K562 (cell line): ENCODE measurements at regions not wholly inside any gene's neighbourhood (a gene's known extent, or its start where the extent isn't known, plus 50 kb on each side); places are given as distances from the start of the nearest gene placed in this dataset.

ENCODE experiments used
- ATAC-seq: fragments of 200-7000 bp; cut with Tn5 transposase; 3 replicates; pipeline ENCODE4 v1.9.1; 2020; ENCODE audit warnings: moderate library complexity
- BruUV-seq: library from RNA; stranded (reverse); fragments of 400-500 nt; replicated peaks from 2 replicates; lab custom pipeline; 2021; lab: Mats Ljungman, UMichigan
- CTCF ChIA-PET: fragments of 300-600 bp; formaldehyde crosslinking; extraction: SDS; loops from one replicate; lab custom pipeline; 2021; ENCODE audit warnings: low intra/inter-chr PET ratio; lab: Yijun Ruan, JAX
- POLR2A ChIA-PET: fragments of 300-600, 350-650 bp; sonication (Branson Sonifier 250); formaldehyde crosslinking; extraction: SDS; loops from one replicate; lab custom pipeline; 2021; ENCODE audit warnings: antibody characterized with exemption, inconsistent platforms; lab: Yijun Ruan, JAX
- DNase-seq, 4 experiments: peaks; one replicate each; pipeline versions ENCODE4 v3.0.0 to v3.0.0-alpha.2; 2011 to 2018; ENCODE audit warnings: low spot score in 3 of 4, mixed read lengths in 3 of 4; ENCODE audit errors: extremely low read depth in 1 of 4
- FAIRE-seq: peaks from 2 replicates; lab custom pipeline; 2011; peaks lifted over from hg19 to GRCh38; lab: Jason Lieb, UNC
- H2AFZ ChIP-seq: 2 replicates; pipeline ENCODE4 v1.6.0; 2011; ENCODE audit warnings: low read depth, low read length, control low read depth, inconsistent platforms
- H3K27ac ChIP-seq: fragments of 200-600 bp; 3 replicates; pipeline ENCODE4 v1.8.0; 2011; ENCODE audit warnings: low read depth, mild to moderate bottlenecking, control low read depth, inconsistent platforms, low read length, moderate library complexity, mixed read lengths; ENCODE audit errors: extremely low read depth
- H3K27me3 ChIP-seq, 2 experiments: fragments of 300-600 bp in 1 of 2; 2 replicates in 1 of 2; 3 replicates in 1 of 2; pipeline versions ENCODE4 v1.6.0 to v1.8.0; 2011; ENCODE audit warnings: inconsistent platforms in 2 of 2, low read length in 2 of 2, mild to moderate bottlenecking in 1 of 2, mixed read lengths in 1 of 2, moderate library complexity in 1 of 2; ENCODE audit not compliant: control insufficient read depth in 2 of 2, insufficient read depth in 2 of 2
- H3K36me3 ChIP-seq: fragments of 300-600 bp; 3 replicates; pipeline ENCODE4 v1.8.0; 2011; ENCODE audit warnings: mild to moderate bottlenecking, low read length, inconsistent platforms; ENCODE audit not compliant: control insufficient read depth, insufficient read depth
- H3K4me1 ChIP-seq, 2 experiments: fragments of 200-600 bp in 1 of 2; replicated peaks in 1 of 2; 2 replicates in 1 of 2; 3 replicates in 1 of 2; pipeline versions ENCODE4 v1.5.1 to v1.8.0; 2011; ENCODE audit warnings: inconsistent platforms in 2 of 2, low read length in 2 of 2, mild to moderate bottlenecking in 1 of 2, mixed read lengths in 1 of 2, moderate library complexity in 1 of 2; ENCODE audit not compliant: control insufficient read depth in 2 of 2, insufficient read depth in 2 of 2
- H3K4me2 ChIP-seq: 2 replicates; pipeline ENCODE4 v1.6.1; 2011; ENCODE audit warnings: low read length, control low read depth, inconsistent platforms, mixed read lengths; ENCODE audit not compliant: insufficient read depth
- H3K4me3 ChIP-seq: fragments of 200-600 bp; sonication (generic), shearing (Covaris generic); 2 replicates; pipeline ENCODE4 v1.5.1; 2016; ENCODE audit warnings: control low read depth, inconsistent platforms
- H3K79me2 ChIP-seq: fragments of 200-600 bp; 3 replicates; pipeline ENCODE4 v1.8.0; 2011; ENCODE audit warnings: low read length, inconsistent platforms; ENCODE audit not compliant: control insufficient read depth, insufficient read depth
- H3K9ac ChIP-seq, 2 experiments: 2 replicates each; pipeline versions ENCODE4 v1.6.0 to v1.6.1; 2011; ENCODE audit warnings: low read depth in 2 of 2, low read length in 2 of 2, control low read depth in 1 of 2, inconsistent platforms in 1 of 2, mild to moderate bottlenecking in 1 of 2, mixed read lengths in 1 of 2; ENCODE audit not compliant: insufficient read depth in 1 of 2
- H3K9me1 ChIP-seq: one replicate; pipeline ENCODE4 v1.6.0; 2011; ENCODE audit warnings: inconsistent platforms, mild to moderate bottlenecking, low read length, moderate library complexity; ENCODE audit not compliant: control insufficient read depth, insufficient read depth
- H3K9me3 ChIP-seq: replicated peaks from 2 replicates; pipeline ENCODE4 v1.5.1; 2011; ENCODE audit warnings: low read depth, low read length, inconsistent platforms; ENCODE audit not compliant: control insufficient read depth, insufficient read depth
- H4K20me1 ChIP-seq: replicated peaks from 2 replicates; pipeline ENCODE4 v1.6.1; 2011; ENCODE audit warnings: low read length, inconsistent platforms, mixed read lengths; ENCODE audit not compliant: control insufficient read depth, insufficient read depth
- CBX3 ChIP-seq, 2 experiments: IDR thresholded peaks; 1 replicate in 1 of 2; 2 replicates in 1 of 2; pipeline ENCODE4 v1.6.1; 2012; ENCODE audit warnings: inconsistent platforms in 2 of 2, low read length in 2 of 2, borderline replicate concordance in 1 of 2, control low read depth in 1 of 2
- HNRNPL ChIP-seq: fragments of 200-400 bp; formaldehyde crosslinking; IDR thresholded peaks from 2 replicates; pipeline ENCODE4 v1.6.1; 2017; ENCODE audit warnings: low read depth, mild to moderate bottlenecking, low read length
- SMC3 ChIP-seq: conservative IDR thresholded peaks from 2 replicates; pipeline ENCODE4 v1.6.1; 2011; ENCODE audit warnings: low read depth, low read length, improper control_type of control experiment; ENCODE audit not compliant: insufficient read depth
- TSC22D4 ChIP-seq: fragments of 450-650 bp; IDR thresholded peaks from 2 replicates; pipeline ENCODE4 v1.6.1; 2016; ENCODE audit warnings: missing genetic modification characterization, missing biosample characterization, control low read depth
- WGBS: fragments of 100-300 bp; shearing (Covaris generic); methylation state at CpG from one replicate; pipeline ENCODE4 v1.1.6; 2016; ENCODE audit warnings: low coverage, mixed read lengths; ENCODE audit not compliant: insufficient coverage; ENCODE audit errors: missing lambda C conversion rate; 5-methylcytosine and 5-hydroxymethylcytosine counted together
- in situ Hi-C: fragments of 300-500 bp; cut with MboI; formaldehyde crosslinking; loops from 4 replicates; pipeline ENCODE4 v1.15.0; 2018; ENCODE audit warnings: inconsistent platforms, mixed read lengths
- intact Hi-C: fragments of 100-400 bp; cut with micrococcal nuclease; formaldehyde crosslinking; loops from 2 replicates; pipeline ENCODE4 v1.14.2; 2022
- TF ChIP-seq, protein P1 (sequence below): fragments of 250-450 bp; sonication (Bioruptor Pico); IDR thresholded peaks from 2 replicates; pipeline ENCODE4 v1.5.1; 2021; ENCODE audit warnings: mild to moderate bottlenecking

- Histone ChIP-seq H3K9me3 (no peaks in the 10 kb centered on the region), H3K79me2 (no peaks in the 10 kb centered on the region), H3K36me3 (no peaks in the 10 kb centered on the region), H3K4me1 (no peaks in the 10 kb centered on the region), H3K9me1 (no peaks in the 10 kb centered on the region), H3K9ac (no peak overlapping the region), H4K20me1 (peaks cover 8% of the 10 kb centered on the region), H3K4me2 (no peak overlapping the region), H3K4me3 (no peak overlapping the region), H3K27ac (no peak overlapping the region), H3K27me3 (peaks cover 74 to 81% of the 10 kb centered on the region in 2 experiments), H2AFZ (no peak overlapping the region)
- no TSS peak for BruUV-seq
- in situ Hi-C loops = no loop called here
- WGBS = 0% methylated on average over 10 of the region's 10 CpGs
- TF ChIP-seq TSC22D4 (tag) (no peak), SMC3 (no peak), HNRNPL (no peak), CBX3 (IDR thresholded peaks at IDR 0.05; ENCODE audit: borderline replicate concordance in 1 of 2, low read length in 2 of 2) (no peak)
- TF ChIP-seq, protein P1, sequence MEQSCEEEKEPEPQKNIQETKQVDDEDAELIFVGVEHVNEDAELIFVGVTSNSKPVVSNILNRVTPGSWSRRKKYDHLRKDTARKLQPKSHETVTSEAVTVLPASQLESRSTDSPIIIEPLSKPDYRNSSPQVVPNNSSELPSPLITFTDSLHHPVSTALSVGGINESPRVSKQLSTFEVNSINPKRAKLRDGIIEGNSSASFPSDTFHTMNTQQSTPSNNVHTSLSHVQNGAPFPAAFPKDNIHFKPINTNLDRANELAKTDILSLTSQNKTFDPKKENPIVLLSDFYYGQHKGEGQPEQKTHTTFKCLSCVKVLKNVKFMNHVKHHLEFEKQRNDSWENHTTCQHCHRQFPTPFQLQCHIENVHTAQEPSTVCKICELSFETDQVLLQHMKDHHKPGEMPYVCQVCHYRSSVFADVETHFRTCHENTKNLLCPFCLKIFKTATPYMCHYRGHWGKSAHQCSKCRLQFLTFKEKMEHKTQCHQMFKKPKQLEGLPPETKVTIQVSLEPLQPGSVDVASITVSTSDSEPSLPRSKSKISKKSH (CRISPR knock-in tag) = no peak
- ChIA-PET CTCF (no interaction called here), POLR2A (no interaction called here)
- DNase-seq (no peak), ATAC-seq (no peak), FAIRE-seq (no peak)
- intact Hi-C loops = no loop called here
Observed at GRCh38 chr7:156464339-156464738, 176.2 kb upstream of the RNF32 start.
